ENCODE measurements at regions not wholly inside any gene's neighbourhood (a gene's known extent, or its start where the extent isn't known, plus 50 kb on each side); places are given as distances from the start of the nearest gene placed in this dataset.

GRCh38 chr7:35487841-35488240 is 207.1 kb downstream of the HERPUD2 start:
- TF ChIP-seq CTCF (IDR thresholded peaks at IDR 0.05 in 4 of 5, conservative IDR thresholded peaks at IDR 0.05 in 1 of 5) (no peak), POLR2A (IDR thresholded peaks at IDR 0.05) (no peak)

Measured in gastrocnemius medialis (tissue), 4 donors.